ENCODE measurements at regions not wholly inside any gene's neighbourhood (a gene's known extent, or its start where the extent isn't known, plus 50 kb on each side); places are given as distances from the start of the nearest gene placed in this dataset.
"Not testable (repeated sequence)": the region's sequence is repeated elsewhere in the genome, so short reads cannot be mapped to it uniquely, and the experiment has no call there.

- Histone ChIP-seq H3K9me2 (replicated peaks; ENCODE audit: insufficient read depth) (no peaks in the 10 kb centered on the region), H3K36me3 (replicated peaks; ENCODE audit: insufficient read depth, low read depth) (no peaks in the 10 kb centered on the region), H2AFZ (no peak overlapping the region), H3K4me1 (ENCODE audit: insufficient read depth) (no peaks in the 10 kb centered on the region), H3K79me2 (no peaks in the 10 kb centered on the region), H3K4me3 (no peak overlapping the region), H3K9me3 (ENCODE audit: low read depth) (no peaks in the 10 kb centered on the region), H3K27ac (no peak overlapping the region), H4K20me1 (ENCODE audit: insufficient read depth, poor library complexity, severe bottlenecking) (no peaks in the 10 kb centered on the region), H3K4me2 (no peak overlapping the region), H3K27me3 (no peaks in the 10 kb centered on the region)
- TF ChIP-seq, protein P1, sequence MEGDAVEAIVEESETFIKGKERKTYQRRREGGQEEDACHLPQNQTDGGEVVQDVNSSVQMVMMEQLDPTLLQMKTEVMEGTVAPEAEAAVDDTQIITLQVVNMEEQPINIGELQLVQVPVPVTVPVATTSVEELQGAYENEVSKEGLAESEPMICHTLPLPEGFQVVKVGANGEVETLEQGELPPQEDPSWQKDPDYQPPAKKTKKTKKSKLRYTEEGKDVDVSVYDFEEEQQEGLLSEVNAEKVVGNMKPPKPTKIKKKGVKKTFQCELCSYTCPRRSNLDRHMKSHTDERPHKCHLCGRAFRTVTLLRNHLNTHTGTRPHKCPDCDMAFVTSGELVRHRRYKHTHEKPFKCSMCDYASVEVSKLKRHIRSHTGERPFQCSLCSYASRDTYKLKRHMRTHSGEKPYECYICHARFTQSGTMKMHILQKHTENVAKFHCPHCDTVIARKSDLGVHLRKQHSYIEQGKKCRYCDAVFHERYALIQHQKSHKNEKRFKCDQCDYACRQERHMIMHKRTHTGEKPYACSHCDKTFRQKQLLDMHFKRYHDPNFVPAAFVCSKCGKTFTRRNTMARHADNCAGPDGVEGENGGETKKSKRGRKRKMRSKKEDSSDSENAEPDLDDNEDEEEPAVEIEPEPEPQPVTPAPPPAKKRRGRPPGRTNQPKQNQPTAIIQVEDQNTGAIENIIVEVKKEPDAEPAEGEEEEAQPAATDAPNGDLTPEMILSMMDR (IDR thresholded peaks at IDR 0.05; ENCODE audit: poor library complexity) = no peak
- TF ChIP-seq EZH2phosphoT487 (IDR thresholded peaks at IDR 0.05; ENCODE audit: low read depth, severe bottlenecking, unreplicated experiment) = no peak
- TF ChIP-seq EZH2 (IDR thresholded peaks at IDR 0.05; ENCODE audit: borderline replicate concordance) = no peak
- 72% methylated on average over 5 of the region's 5 CpGs for WGBS (ENCODE audit: low lambda C conversion rate, missing lambda C conversion rate)
- DNase-seq (ENCODE audit: low spot score) = no peak
These were observed 91.3 kb downstream of the MFAP3L start for GRCh38 chr4:169934794-169935429.

- H2AFZ ChIP-seq = no peak overlapping the region
- no peaks in the 10 kb centered on the region for H3K79me2 ChIP-seq
- H4K20me1 ChIP-seq (ENCODE audit: insufficient read depth, poor library complexity, severe bottlenecking) = no peaks in the 10 kb centered on the region
- H3K4me1 ChIP-seq (ENCODE audit: insufficient read depth) = no peaks in the 10 kb centered on the region
- H3K9me2 ChIP-seq (replicated peaks; ENCODE audit: insufficient read depth) = no peaks in the 10 kb centered on the region
- WGBS (ENCODE audit: low lambda C conversion rate, missing lambda C conversion rate) = 46% methylated on average over 3 of the region's 3 CpGs
- no peak for DNase-seq (ENCODE audit: low spot score)
- H3K27me3 ChIP-seq = no peaks in the 10 kb centered on the region
- no peak overlapping the region for H3K4me3 ChIP-seq
- no peaks in the 10 kb centered on the region for H3K9me3 ChIP-seq (ENCODE audit: low read depth)
- TF ChIP-seq, protein P1 (IDR thresholded peaks at IDR 0.05; ENCODE audit: poor library complexity) = no peak
- TF ChIP-seq EZH2 (IDR thresholded peaks at IDR 0.05; ENCODE audit: borderline replicate concordance) (no peak), EZH2phosphoT487 (IDR thresholded peaks at IDR 0.05; ENCODE audit: low read depth, severe bottlenecking, unreplicated experiment) (no peak)
- no peak overlapping the region for H3K27ac ChIP-seq
- H3K36me3 ChIP-seq (replicated peaks; ENCODE audit: insufficient read depth, low read depth) = no peaks in the 10 kb centered on the region
- H3K4me2 ChIP-seq = no peak overlapping the region
These were observed 92.7 kb downstream of the MFAP3L start for GRCh38 chr4:169933531-169933930.

DNA sequence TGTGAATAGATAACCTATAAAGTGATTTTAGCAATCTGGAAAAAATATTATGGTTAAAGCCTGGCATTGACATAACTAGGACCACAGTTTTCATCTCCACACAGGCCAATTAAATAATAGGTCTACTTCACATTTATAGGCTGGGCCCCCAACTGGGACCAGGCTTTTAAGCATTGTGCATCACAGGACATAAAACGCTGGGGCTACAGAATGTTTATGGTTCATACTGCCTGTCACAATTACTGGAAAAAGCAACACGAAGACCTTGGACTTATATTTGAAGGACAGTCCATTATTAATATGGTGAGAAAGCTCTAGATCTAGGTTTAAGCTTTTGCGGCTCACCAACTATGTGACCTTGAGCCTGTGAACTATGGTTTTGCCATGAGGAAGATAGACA lies 94.2 kb downstream of the MFAP3L start:
- H3K9me2 ChIP-seq (replicated peaks; ENCODE audit: insufficient read depth) = no peaks in the 10 kb centered on the region
- no peak overlapping the region for H3K27ac ChIP-seq
- no peak for TF ChIP-seq EZH2phosphoT487 (IDR thresholded peaks at IDR 0.05; ENCODE audit: low read depth, severe bottlenecking, unreplicated experiment)
- TF ChIP-seq, protein P1 (IDR thresholded peaks at IDR 0.05; ENCODE audit: poor library complexity) = no peak
- TF ChIP-seq EZH2 (IDR thresholded peaks at IDR 0.05; ENCODE audit: borderline replicate concordance) = no peak
- no peak overlapping the region for H3K4me3 ChIP-seq
- no peaks in the 10 kb centered on the region for H3K4me1 ChIP-seq (ENCODE audit: insufficient read depth)
- no peak overlapping the region for H2AFZ ChIP-seq
- H3K4me2 ChIP-seq = no peak overlapping the region
- no peaks in the 10 kb centered on the region for H4K20me1 ChIP-seq (ENCODE audit: insufficient read depth, poor library complexity, severe bottlenecking)
- H3K79me2 ChIP-seq = no peaks in the 10 kb centered on the region
- WGBS (ENCODE audit: low lambda C conversion rate, missing lambda C conversion rate) = 79% methylated on average over 3 of the region's 3 CpGs
- no peaks in the 10 kb centered on the region for H3K36me3 ChIP-seq (replicated peaks; ENCODE audit: insufficient read depth, low read depth)
- DNase-seq (ENCODE audit: low spot score) = no peak
- no peaks in the 10 kb centered on the region for H3K9me3 ChIP-seq (ENCODE audit: low read depth)
- no peaks in the 10 kb centered on the region for H3K27me3 ChIP-seq

GRCh38 chr4:169930755-169931154 lies 95.4 kb downstream of the MFAP3L start:
- not testable (repeated sequence) for H2AFZ ChIP-seq; H3K27ac ChIP-seq; H3K4me2 ChIP-seq; H3K79me2 ChIP-seq; H3K4me3 ChIP-seq; H3K36me3 ChIP-seq (replicated peaks; ENCODE audit: insufficient read depth, low read depth); H3K27me3 ChIP-seq; H3K9me2 ChIP-seq (replicated peaks; ENCODE audit: insufficient read depth); H3K4me1 ChIP-seq (ENCODE audit: insufficient read depth); H4K20me1 ChIP-seq (ENCODE audit: insufficient read depth, poor library complexity, severe bottlenecking); H3K9me3 ChIP-seq (ENCODE audit: low read depth); DNase-seq (ENCODE audit: low spot score)
- 83% methylated on average over 1 of the region's 1 CpG for WGBS (ENCODE audit: low lambda C conversion rate, missing lambda C conversion rate)
